Sigmoid colon (tissue), 6 donors: ENCODE measurements at regions not wholly inside any gene's neighbourhood (a gene's known extent, or its start where the extent isn't known, plus 50 kb on each side); places are given as distances from the start of the nearest gene placed in this dataset.

ENCODE experiments used
- DNase-seq: peaks from one replicate; pipeline ENCODE4 v3.0.0-alpha.2; 2019
- H3K27ac ChIP-seq, 4 donors: fragments of 200-600 bp; sonication (generic); one replicate each; pipeline ENCODE4 v1.5.1; 2016 to 2019; ENCODE audit warnings: mild to moderate bottlenecking in 1 of 4
- H3K27me3 ChIP-seq, 3 donors: fragments of 200-600 bp; sonication (generic); one replicate each; pipeline ENCODE4 v1.5.1; 2019; ENCODE audit warnings: mild to moderate bottlenecking in 1 of 3
- H3K36me3 ChIP-seq, 4 donors: fragments of 200-600 bp; sonication (generic); one replicate each; pipeline ENCODE4 v1.5.1; 2016 to 2019
- H3K4me1 ChIP-seq, 4 donors: fragments of 200-600 bp; sonication (generic); one replicate each; pipeline ENCODE4 v1.5.1; 2017 to 2019
- H3K4me3 ChIP-seq, 4 donors: fragments of 200-600 bp; sonication (generic); one replicate each; pipeline ENCODE4 v1.5.1; 2017 to 2019; ENCODE audit warnings: mild to moderate bottlenecking in 2 of 4, moderate library complexity in 1 of 4
- H3K9me3 ChIP-seq, 4 donors: fragments of 200-600 bp in 3 of 4; sonication (generic) in 3 of 4; one replicate each; pipeline versions ENCODE4 v1.5.1 to v1.6.1; 2013 to 2019
- EP300 ChIP-seq, 4 donors: sonication (generic); formaldehyde crosslinking; IDR thresholded peaks; one replicate each; pipeline ENCODE4 v1.6.1; 2017; ENCODE audit warnings: antibody characterized with exemption in 4 of 4
- POLR2A ChIP-seq, 2 donors: fragments of 450-650 bp; IDR thresholded peaks; one replicate each; pipeline ENCODE4 v1.6.1; 2016; ENCODE audit warnings: antibody characterized with exemption in 2 of 2, mild to moderate bottlenecking in 2 of 2, moderate library complexity in 2 of 2
- POLR2AphosphoS5 ChIP-seq, 4 donors: sonication (generic); formaldehyde crosslinking; IDR thresholded peaks; one replicate each; pipeline ENCODE4 v1.6.1; 2017; ENCODE audit warnings: antibody characterized with exemption in 4 of 4
- WGBS, 2 donors: extraction: QIAGEN DNeasy Blood & Tissue Kit; methylation state at CpG; one replicate each; pipeline ENCODE4 v1.1.7; 2013; 5-methylcytosine and 5-hydroxymethylcytosine counted together
- intact Hi-C: fragments of 100-400 bp; cut with DNase I; formaldehyde crosslinking; loops from one replicate; pipeline ENCODE4 v1.15.1; 2023
- TF ChIP-seq, protein P1 (sequence below), 4 experiments: fragments of 450-650 bp in 3 of 4; fragments of 200-600 bp in 1 of 4; IDR thresholded peaks; one replicate each; pipeline ENCODE4 v1.5.1; 2016 to 2019; ENCODE audit warnings: antibody characterized with exemption in 4 of 4, mild to moderate bottlenecking in 3 of 4, moderate library complexity in 2 of 4
- donor health status: healthy with polysubstance abuse.
- donor health status: healthy.

DNA sequence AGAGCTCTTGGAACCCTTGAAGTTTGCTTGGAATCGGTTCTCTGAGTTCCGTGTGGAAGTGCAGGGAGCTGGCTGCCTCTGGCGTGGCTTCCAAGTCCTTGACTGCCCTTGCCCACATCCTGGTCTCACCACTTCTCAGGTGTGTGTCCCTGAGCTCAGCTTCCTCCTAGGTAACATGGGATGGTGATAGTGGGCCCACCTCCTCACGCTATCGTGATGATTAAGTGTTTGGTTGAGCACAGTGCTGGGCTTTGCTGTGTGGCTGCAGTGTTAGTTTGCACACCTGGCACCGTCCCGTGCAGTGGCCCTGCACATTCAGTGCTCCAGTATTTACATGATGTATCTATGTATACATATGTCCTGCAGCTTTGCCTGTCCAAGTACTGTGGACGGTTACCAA is 81.5 kb downstream of the CLDN34 start:
- DNase-seq = no peak
- Histone ChIP-seq H3K27ac (peak overlapping the region; percentile 35 to 49 (median 45)), H3K9me3 (no peaks in the 10 kb centered on the region), H3K27me3 (no peaks in the 10 kb centered on the region), H3K4me3 (no peak overlapping the region), H3K4me1 (peaks cover 0 to 76% (median 57%) of the 10 kb centered on the region in 4 donors), H3K36me3 (no peaks in the 10 kb centered on the region)
- intact Hi-C loops = no loop called here
- TF ChIP-seq POLR2AphosphoS5 (IDR thresholded peaks at IDR 0.05) (no peak), POLR2A (IDR thresholded peaks at IDR 0.05) (no peak), EP300 (IDR thresholded peaks at IDR 0.05) (no peak)
- TF ChIP-seq, protein P1, sequence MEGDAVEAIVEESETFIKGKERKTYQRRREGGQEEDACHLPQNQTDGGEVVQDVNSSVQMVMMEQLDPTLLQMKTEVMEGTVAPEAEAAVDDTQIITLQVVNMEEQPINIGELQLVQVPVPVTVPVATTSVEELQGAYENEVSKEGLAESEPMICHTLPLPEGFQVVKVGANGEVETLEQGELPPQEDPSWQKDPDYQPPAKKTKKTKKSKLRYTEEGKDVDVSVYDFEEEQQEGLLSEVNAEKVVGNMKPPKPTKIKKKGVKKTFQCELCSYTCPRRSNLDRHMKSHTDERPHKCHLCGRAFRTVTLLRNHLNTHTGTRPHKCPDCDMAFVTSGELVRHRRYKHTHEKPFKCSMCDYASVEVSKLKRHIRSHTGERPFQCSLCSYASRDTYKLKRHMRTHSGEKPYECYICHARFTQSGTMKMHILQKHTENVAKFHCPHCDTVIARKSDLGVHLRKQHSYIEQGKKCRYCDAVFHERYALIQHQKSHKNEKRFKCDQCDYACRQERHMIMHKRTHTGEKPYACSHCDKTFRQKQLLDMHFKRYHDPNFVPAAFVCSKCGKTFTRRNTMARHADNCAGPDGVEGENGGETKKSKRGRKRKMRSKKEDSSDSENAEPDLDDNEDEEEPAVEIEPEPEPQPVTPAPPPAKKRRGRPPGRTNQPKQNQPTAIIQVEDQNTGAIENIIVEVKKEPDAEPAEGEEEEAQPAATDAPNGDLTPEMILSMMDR (IDR thresholded peaks at IDR 0.05) = no peak
- 72 to 82% methylated on average over 8 of the region's 8 CpGs for WGBS, 2 donors

DNA sequence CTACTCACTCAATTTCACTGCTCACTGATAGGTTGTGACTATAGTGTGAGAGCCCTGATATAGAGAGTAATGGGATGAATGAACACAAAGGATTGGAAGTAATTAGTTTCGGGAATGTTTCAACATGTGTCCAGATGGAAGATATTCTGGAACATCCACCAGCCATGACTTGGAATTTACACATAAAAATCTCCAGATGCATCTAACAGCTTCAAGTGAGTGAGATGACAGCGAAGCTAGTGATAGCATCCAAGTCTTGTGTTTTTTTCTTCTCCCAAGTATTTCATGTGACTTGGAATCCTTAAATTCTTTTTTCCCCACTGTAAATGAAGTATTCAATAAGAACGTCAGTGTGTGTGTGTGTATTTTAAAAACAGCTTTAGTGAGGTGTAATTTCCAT is 82.1 kb downstream of the CLDN34 start:
- H3K4me3 ChIP-seq = no peak overlapping the region
- 68 to 74% methylated on average over 3 of the region's 3 CpGs for WGBS, 2 donors
- peak overlapping the region; percentile 12 to 49 (median 38) for H3K27ac ChIP-seq
- DNase-seq = no peak
- H3K4me1 ChIP-seq = peaks cover 0 to 76% (median 54%) of the 10 kb centered on the region in 4 donors
- intact Hi-C loops = no loop called here
- no peaks in the 10 kb centered on the region for H3K27me3 ChIP-seq
- H3K9me3 ChIP-seq = no peaks in the 10 kb centered on the region
- TF ChIP-seq POLR2A (IDR thresholded peaks at IDR 0.05) (no peak), POLR2AphosphoS5 (IDR thresholded peaks at IDR 0.05) (peak in 1 of 4 donors; percentile 9)
- H3K36me3 ChIP-seq = no peaks in the 10 kb centered on the region

DNA sequence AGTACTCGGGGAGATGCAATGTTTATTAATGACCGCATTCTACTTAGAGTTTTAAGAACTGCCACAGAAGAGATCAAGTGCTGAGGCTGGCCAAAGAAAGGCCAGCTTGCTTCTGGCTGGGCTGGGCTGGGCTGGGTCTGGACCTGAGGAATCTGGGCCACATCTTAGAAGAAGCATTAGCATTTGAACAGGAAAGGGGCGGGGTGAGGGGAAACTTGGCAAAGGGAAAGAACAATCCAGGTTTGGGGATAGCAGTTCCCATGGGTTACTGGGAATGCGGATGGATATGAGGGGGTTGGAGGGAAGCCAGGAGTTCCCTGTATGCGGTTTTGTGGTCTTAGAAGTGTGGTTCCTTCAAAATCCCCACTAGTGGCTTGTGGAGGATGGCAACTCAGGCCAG is 83.3 kb downstream of the CLDN34 start:
- Histone ChIP-seq H3K9me3 (no peaks in the 10 kb centered on the region), H3K4me1 (peaks cover 0 to 69% (median 50%) of the 10 kb centered on the region in 4 donors), H3K4me3 (no peak overlapping the region), H3K27me3 (no peaks in the 10 kb centered on the region), H3K36me3 (no peaks in the 10 kb centered on the region), H3K27ac (peak overlapping the region in 3 of 4 donors; percentile 14 to 48 (median 28))
- intact Hi-C loops = no loop called here
- DNase-seq = no peak
- WGBS, 2 donors = 80 to 83% methylated on average over 5 of the region's 5 CpGs
- TF ChIP-seq EP300 (IDR thresholded peaks at IDR 0.05) = no peak
- no peak for TF ChIP-seq POLR2A (IDR thresholded peaks at IDR 0.05)
- TF ChIP-seq, protein P1 (IDR thresholded peaks at IDR 0.05) = no peak
- no peak for TF ChIP-seq POLR2AphosphoS5 (IDR thresholded peaks at IDR 0.05)

DNA sequence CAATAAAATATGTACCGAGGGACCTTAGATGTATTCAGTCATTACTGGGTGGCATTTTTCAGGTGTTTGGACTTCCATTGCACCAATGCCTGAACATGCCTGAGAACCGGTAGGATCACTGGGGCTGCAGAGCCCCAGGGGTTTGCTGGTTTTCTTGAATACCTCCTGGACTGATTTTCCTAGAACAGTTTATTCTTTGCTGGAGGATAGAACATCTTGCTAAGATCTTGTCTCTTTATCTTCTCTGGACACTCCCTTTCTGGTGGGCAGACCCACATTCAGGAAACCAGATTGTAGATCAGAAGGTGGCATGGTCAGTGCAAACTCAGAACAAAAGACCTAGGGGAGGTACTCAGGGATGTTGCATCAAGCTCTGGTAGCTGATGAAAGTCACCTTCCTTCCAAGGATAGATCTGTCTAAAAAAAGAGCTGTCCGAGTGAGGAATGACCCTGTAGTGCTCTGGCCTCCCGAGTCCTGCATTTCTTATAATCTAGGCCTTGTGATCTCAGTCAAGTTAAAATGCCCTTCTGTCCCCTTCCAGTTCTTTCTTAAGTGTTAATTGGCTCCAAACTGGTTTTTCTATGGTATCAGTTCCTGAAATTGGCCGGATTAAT is 84.8 kb downstream of the CLDN34 start:
- no peak for DNase-seq
- Histone ChIP-seq H3K4me3 (no peak overlapping the region), H3K4me1 (peaks cover 0 to 62% (median 45%) of the 10 kb centered on the region in 4 donors), H3K36me3 (no peaks in the 10 kb centered on the region), H3K27ac (peak overlapping the region in 3 of 4 donors; percentile 16 to 37 (median 36)), H3K27me3 (no peaks in the 10 kb centered on the region), H3K9me3 (no peaks in the 10 kb centered on the region)
- intact Hi-C loops = no loop called here
- TF ChIP-seq POLR2A (IDR thresholded peaks at IDR 0.05) (no peak), POLR2AphosphoS5 (IDR thresholded peaks at IDR 0.05) (no peak), EP300 (IDR thresholded peaks at IDR 0.05) (no peak)
- TF ChIP-seq, protein P1 (IDR thresholded peaks at IDR 0.05) = no peak
- 94 to 95% methylated on average over 5 of the region's 5 CpGs for WGBS, 2 donors

DNA sequence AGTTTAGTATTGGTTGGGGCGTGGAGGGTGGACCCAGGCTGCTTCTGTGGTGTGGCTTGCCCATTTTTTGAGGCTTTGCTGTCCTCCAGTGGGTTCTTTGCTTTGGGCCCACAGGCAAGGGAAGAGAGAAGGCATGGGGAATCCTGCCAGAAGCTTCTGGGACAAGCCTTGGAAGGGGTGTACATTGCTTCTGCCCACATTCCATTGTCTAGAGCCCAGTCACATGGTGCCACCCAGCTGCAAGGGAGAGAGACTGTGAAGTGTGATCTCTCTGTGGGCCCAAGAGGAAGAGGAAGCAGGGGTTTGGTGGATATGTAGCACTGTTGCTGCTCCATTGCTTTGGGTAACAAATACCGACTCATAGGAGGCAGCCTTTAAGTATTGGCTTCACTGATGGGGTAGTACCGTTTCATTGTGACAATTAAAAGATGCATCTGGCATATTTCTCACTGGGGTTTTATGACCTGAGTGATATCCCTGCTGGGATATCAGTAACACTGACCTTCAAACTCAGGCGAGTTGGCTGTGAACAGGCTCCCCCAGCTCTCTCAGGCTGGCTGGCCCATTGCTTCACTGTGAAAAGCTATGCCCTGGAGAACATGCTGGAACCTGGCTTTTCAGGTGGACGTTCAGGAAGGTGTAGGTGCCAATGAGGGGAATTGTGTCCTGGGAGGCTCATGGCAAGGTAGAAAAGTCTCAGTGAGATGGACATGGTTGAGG is 85.9 kb downstream of the CLDN34 start:
- 76 to 81% methylated on average over 5 of the region's 5 CpGs for WGBS, 2 donors
- Histone ChIP-seq H3K36me3 (no peaks in the 10 kb centered on the region), H3K9me3 (no peaks in the 10 kb centered on the region), H3K4me1 (peaks cover 0 to 51% (median 42%) of the 10 kb centered on the region in 4 donors), H3K4me3 (no peak overlapping the region), H3K27me3 (no peaks in the 10 kb centered on the region), H3K27ac (peak overlapping the region in 3 of 4 donors; percentile 16 to 37 (median 36))
- TF ChIP-seq POLR2A (IDR thresholded peaks at IDR 0.05) (no peak), EP300 (IDR thresholded peaks at IDR 0.05) (no peak), POLR2AphosphoS5 (IDR thresholded peaks at IDR 0.05) (no peak)
- TF ChIP-seq, protein P1 (IDR thresholded peaks at IDR 0.05) = no peak
- intact Hi-C loops = no loop called here
- DNase-seq = no peak
